ENCODE measurements at regions not wholly inside any gene's neighbourhood (a gene's known extent, or its start where the extent isn't known, plus 50 kb on each side); places are given as distances from the start of the nearest gene placed in this dataset.

DNA sequence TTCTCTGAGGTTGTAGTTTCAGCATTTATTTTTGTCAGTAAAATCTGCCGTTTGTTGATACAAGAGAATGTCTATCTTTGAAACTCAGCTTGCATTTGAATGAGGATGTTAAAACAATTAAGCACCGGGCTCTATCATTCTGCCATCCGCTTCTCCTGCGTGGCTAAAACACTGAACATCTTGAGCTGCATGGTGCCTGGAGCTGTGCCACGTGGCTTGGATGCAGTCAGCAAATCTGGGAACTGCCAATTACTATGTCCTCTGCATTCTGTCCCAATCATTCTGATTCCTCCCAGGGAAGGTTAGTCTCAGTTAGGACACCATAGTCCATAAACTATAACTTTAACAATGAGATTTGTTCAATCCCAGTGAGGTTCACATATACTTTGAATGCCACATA lies 598.4 kb downstream of the FBXO15 start:
- H3K79me2 ChIP-seq (ENCODE audit: insufficient read depth, low read length) = no peaks in the 10 kb centered on the region
- TF ChIP-seq EZH2phosphoT487 (IDR thresholded peaks at IDR 0.05; ENCODE audit: borderline replicate concordance) = no peak
- TF ChIP-seq, protein P1, sequence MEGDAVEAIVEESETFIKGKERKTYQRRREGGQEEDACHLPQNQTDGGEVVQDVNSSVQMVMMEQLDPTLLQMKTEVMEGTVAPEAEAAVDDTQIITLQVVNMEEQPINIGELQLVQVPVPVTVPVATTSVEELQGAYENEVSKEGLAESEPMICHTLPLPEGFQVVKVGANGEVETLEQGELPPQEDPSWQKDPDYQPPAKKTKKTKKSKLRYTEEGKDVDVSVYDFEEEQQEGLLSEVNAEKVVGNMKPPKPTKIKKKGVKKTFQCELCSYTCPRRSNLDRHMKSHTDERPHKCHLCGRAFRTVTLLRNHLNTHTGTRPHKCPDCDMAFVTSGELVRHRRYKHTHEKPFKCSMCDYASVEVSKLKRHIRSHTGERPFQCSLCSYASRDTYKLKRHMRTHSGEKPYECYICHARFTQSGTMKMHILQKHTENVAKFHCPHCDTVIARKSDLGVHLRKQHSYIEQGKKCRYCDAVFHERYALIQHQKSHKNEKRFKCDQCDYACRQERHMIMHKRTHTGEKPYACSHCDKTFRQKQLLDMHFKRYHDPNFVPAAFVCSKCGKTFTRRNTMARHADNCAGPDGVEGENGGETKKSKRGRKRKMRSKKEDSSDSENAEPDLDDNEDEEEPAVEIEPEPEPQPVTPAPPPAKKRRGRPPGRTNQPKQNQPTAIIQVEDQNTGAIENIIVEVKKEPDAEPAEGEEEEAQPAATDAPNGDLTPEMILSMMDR (conservative IDR thresholded peaks at IDR 0.05; ENCODE audit: low read length) = no peak
- H3K27me3 ChIP-seq (ENCODE audit: insufficient read depth, low read length, poor library complexity, severe bottlenecking) = no peaks in the 10 kb centered on the region
- no peaks in the 10 kb centered on the region for H3K4me1 ChIP-seq (ENCODE audit: insufficient read depth, low read length, poor library complexity, severe bottlenecking)
- H3K4me3 ChIP-seq (ENCODE audit: low read length, poor library complexity, severe bottlenecking) = no peak overlapping the region
- H4K20me1 ChIP-seq (ENCODE audit: insufficient read depth, low read length, poor library complexity, severe bottlenecking) = no peaks in the 10 kb centered on the region
- H2AFZ ChIP-seq (ENCODE audit: low read length) = no peak overlapping the region
- H3K4me2 ChIP-seq (ENCODE audit: low read depth, low read length, poor library complexity, severe bottlenecking) = no peak overlapping the region
- no peaks in the 10 kb centered on the region for H3K36me3 ChIP-seq (ENCODE audit: insufficient read depth, low read length)
- no peaks in the 10 kb centered on the region for H3F3A ChIP-seq (ENCODE audit: low read depth)
- H3K9me2 ChIP-seq (replicated peaks; ENCODE audit: low read depth, low read length) = no peaks in the 10 kb centered on the region
- no peak overlapping the region for H3K9ac ChIP-seq (ENCODE audit: low read depth, low read length, poor library complexity, severe bottlenecking)
- H3K9me3 ChIP-seq (ENCODE audit: insufficient read depth, low read depth, low read length) = no peaks in the 10 kb centered on the region

DNA sequence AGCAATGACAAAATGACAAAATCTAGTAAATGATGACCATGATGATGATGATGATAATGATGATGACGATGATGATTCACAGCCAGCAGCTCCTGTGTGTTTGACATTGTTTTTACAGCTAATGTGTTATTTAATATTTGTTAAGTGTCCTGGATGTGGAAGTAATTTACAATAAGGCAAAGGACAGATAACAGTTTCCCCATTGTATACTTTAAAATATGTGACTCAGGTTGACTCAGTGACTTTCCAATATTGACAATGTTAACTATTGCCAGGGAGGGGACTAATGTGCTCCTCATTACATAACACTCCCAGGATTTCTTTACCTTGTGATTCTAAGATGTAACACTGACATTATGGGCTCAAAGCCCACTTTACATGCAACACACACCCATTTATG lies 602.2 kb downstream of the FBXO15 start:
- H3F3A ChIP-seq (ENCODE audit: low read depth) = no peaks in the 10 kb centered on the region
- no peaks in the 10 kb centered on the region for H3K36me3 ChIP-seq (ENCODE audit: insufficient read depth, low read length)
- H3K9me2 ChIP-seq (replicated peaks; ENCODE audit: low read depth, low read length) = no peaks in the 10 kb centered on the region
- no peaks in the 10 kb centered on the region for H3K27me3 ChIP-seq (ENCODE audit: insufficient read depth, low read length, poor library complexity, severe bottlenecking)
- no peaks in the 10 kb centered on the region for H3K4me1 ChIP-seq (ENCODE audit: insufficient read depth, low read length, poor library complexity, severe bottlenecking)
- no peak overlapping the region for H2AFZ ChIP-seq (ENCODE audit: low read length)
- no peaks in the 10 kb centered on the region for H4K20me1 ChIP-seq (ENCODE audit: insufficient read depth, low read length, poor library complexity, severe bottlenecking)
- no peak overlapping the region for H3K4me2 ChIP-seq (ENCODE audit: low read depth, low read length, poor library complexity, severe bottlenecking)
- H3K9ac ChIP-seq (ENCODE audit: low read depth, low read length, poor library complexity, severe bottlenecking) = no peak overlapping the region
- TF ChIP-seq, protein P1 (conservative IDR thresholded peaks at IDR 0.05; ENCODE audit: low read length) = no peak
- no peak for TF ChIP-seq EZH2phosphoT487 (IDR thresholded peaks at IDR 0.05; ENCODE audit: borderline replicate concordance)
- no peaks in the 10 kb centered on the region for H3K9me3 ChIP-seq (ENCODE audit: insufficient read depth, low read depth, low read length)
- no peaks in the 10 kb centered on the region for H3K79me2 ChIP-seq (ENCODE audit: insufficient read depth, low read length)
- H3K4me3 ChIP-seq (ENCODE audit: low read length, poor library complexity, severe bottlenecking) = no peak overlapping the region

DNA sequence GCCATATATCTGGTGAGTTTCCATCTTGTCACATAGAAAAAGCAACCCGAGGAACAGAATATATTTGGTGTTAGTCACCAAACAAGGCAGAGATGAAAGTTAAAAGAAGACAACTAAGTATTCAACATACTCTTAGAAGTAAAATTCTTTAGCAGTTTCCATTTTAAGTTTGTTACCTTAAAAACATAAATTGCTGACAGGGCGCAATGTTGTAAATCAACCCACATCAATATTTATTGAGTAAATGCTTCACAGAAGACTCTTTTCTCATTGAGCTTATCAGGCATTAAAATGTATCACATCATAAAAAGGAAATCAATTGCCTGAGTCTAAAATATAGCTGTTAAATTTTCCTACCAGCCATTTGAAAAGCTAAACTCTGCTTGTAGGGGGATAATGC lies 603.0 kb downstream of the FBXO15 start:
- Histone ChIP-seq H3K9ac (ENCODE audit: low read depth, low read length, poor library complexity, severe bottlenecking) (no peak overlapping the region), H3K4me3 (ENCODE audit: low read length, poor library complexity, severe bottlenecking) (no peak overlapping the region), H3K36me3 (ENCODE audit: insufficient read depth, low read length) (no peaks in the 10 kb centered on the region), H3K9me2 (replicated peaks; ENCODE audit: low read depth, low read length) (no peaks in the 10 kb centered on the region), H3K9me3 (ENCODE audit: insufficient read depth, low read depth, low read length) (no peaks in the 10 kb centered on the region), H3K27me3 (ENCODE audit: insufficient read depth, low read length, poor library complexity, severe bottlenecking) (no peaks in the 10 kb centered on the region), H3K4me1 (ENCODE audit: insufficient read depth, low read length, poor library complexity, severe bottlenecking) (no peaks in the 10 kb centered on the region), H3K79me2 (ENCODE audit: insufficient read depth, low read length) (no peaks in the 10 kb centered on the region), H2AFZ (ENCODE audit: low read length) (no peak overlapping the region), H4K20me1 (ENCODE audit: insufficient read depth, low read length, poor library complexity, severe bottlenecking) (no peaks in the 10 kb centered on the region), H3K4me2 (ENCODE audit: low read depth, low read length, poor library complexity, severe bottlenecking) (no peak overlapping the region), H3F3A (ENCODE audit: low read depth) (no peaks in the 10 kb centered on the region)
- TF ChIP-seq, protein P1 (conservative IDR thresholded peaks at IDR 0.05; ENCODE audit: low read length) = no peak
- no peak for TF ChIP-seq EZH2phosphoT487 (IDR thresholded peaks at IDR 0.05; ENCODE audit: borderline replicate concordance)

Measured in Loucy (cell line).